Panc1 (cell line): ENCODE measurements at regions not wholly inside any gene's neighbourhood (a gene's known extent, or its start where the extent isn't known, plus 50 kb on each side); places are given as distances from the start of the nearest gene placed in this dataset.

Experiments used
- ATAC-seq: fragments of 200-7000 bp; cut with Tn5 transposase; 2 replicates; pipeline ENCODE4 v1.9.1; 2020; ENCODE audit warnings: mild to moderate bottlenecking, moderate library complexity
- BruUV-seq: library from RNA; stranded (reverse); fragments of 400-500 nt; replicated peaks from 2 replicates; lab custom pipeline; 2021; lab: Mats Ljungman, UMichigan
- CTCF ChIA-PET: fragments of 300-600 bp; sonication (Branson Sonifier 250); formaldehyde crosslinking; loops from one replicate; lab custom pipeline; 2022; ENCODE audit warnings: antibody characterized with exemption; lab: Charles Lee
- POLR2A ChIA-PET: fragments of 300-600 bp; sonication (Branson Sonifier 250); formaldehyde crosslinking; loops from one replicate; lab custom pipeline; 2022; ENCODE audit warnings: antibody characterized with exemption; lab: Charles Lee
- DNase-seq: peaks from one replicate; pipeline ENCODE4 v3.0.0-alpha.2; 2010; ENCODE audit warnings: low read depth, low spot score
- H3K27ac ChIP-seq: 2 replicates; pipeline ENCODE4 v1.5.1; 2011; ENCODE audit warnings: mild to moderate bottlenecking, low read length, inconsistent platforms
- H3K27me3 ChIP-seq: fragments of 200-500 bp; sonication (Bioruptor generic); 2 replicates; pipeline ENCODE4 v1.6.0; 2014; ENCODE audit warnings: low read length, inconsistent platforms; ENCODE audit not compliant: control insufficient read depth, insufficient read depth
- H3K36me3 ChIP-seq: fragments of 200-500 bp; sonication (Bioruptor generic); 2 replicates; pipeline ENCODE4 v1.5.1; 2014; ENCODE audit warnings: inconsistent platforms, mild to moderate bottlenecking, low read length, moderate library complexity; ENCODE audit not compliant: control insufficient read depth, insufficient read depth
- H3K4me1 ChIP-seq: 2 replicates; pipeline ENCODE4 v1.5.1; 2011; ENCODE audit warnings: inconsistent platforms, mild to moderate bottlenecking, low read length, moderate library complexity; ENCODE audit not compliant: control insufficient read depth, insufficient read depth
- H3K4me3 ChIP-seq, 2 experiments: 2 replicates each; pipeline ENCODE4 v1.5.1; 2011 to 2012; ENCODE audit warnings: low read depth in 2 of 2, low read length in 2 of 2, mild to moderate bottlenecking in 2 of 2, inconsistent platforms in 1 of 2, moderate library complexity in 1 of 2
- H3K9me3 ChIP-seq: fragments of 200-500 bp; sonication (Bioruptor generic); 2 replicates; pipeline ENCODE4 v1.5.1; 2014; ENCODE audit warnings: low read depth, mild to moderate bottlenecking, inconsistent platforms, low read length, moderate library complexity; ENCODE audit not compliant: control insufficient read depth, insufficient read depth
- CTCF ChIP-seq: fragments of 450-650 bp; IDR thresholded peaks from 2 replicates; pipeline ENCODE4 v1.5.1; 2017; ENCODE audit warnings: mild to moderate bottlenecking
- POLR2AphosphoS5 ChIP-seq: IDR thresholded peaks from 2 replicates; pipeline ENCODE4 v1.6.1; 2012; ENCODE audit warnings: mild to moderate bottlenecking, low read depth, low read length, moderate library complexity
- REST ChIP-seq, 2 experiments: IDR thresholded peaks; 2 replicates each; pipeline ENCODE4 v1.6.1; 2011 to 2012; ENCODE audit warnings: low read depth in 2 of 2, control low read depth in 1 of 2, low read length in 1 of 2, mild to moderate bottlenecking in 1 of 2, moderate library complexity in 1 of 2; ENCODE audit not compliant: insufficient read depth in 1 of 2
- SIN3A ChIP-seq: IDR thresholded peaks from 2 replicates; pipeline ENCODE4 v1.6.1; 2012; ENCODE audit warnings: low read depth, mild to moderate bottlenecking, low read length, moderate library complexity, borderline replicate concordance; ENCODE audit not compliant: insufficient read depth
- TCF7L2 ChIP-seq: IDR thresholded peaks from 2 replicates; pipeline ENCODE4 v1.6.1; 2011; ENCODE audit warnings: mild to moderate bottlenecking, low read depth, low read length, inconsistent platforms
- in situ Hi-C: cut with HindIII; loops from 2 replicates; pipeline ENCODE4 v1.10.0; 2016; ENCODE audit warnings: low sequenced_read_pairs, low pct_unique_long_range_greater_than_20kb
- intact Hi-C: fragments of 100-400 bp; cut with micrococcal nuclease; formaldehyde crosslinking; loops from one replicate; pipeline ENCODE4 v1.10.0; 2022; ENCODE audit not compliant: unreplicated experiment

GRCh38 chr5:124064956-124065355 lies 553.0 kb downstream of the CSNK1G3 start:
- Histone ChIP-seq H3K4me3 (no peak overlapping the region), H3K36me3 (no peaks in the 10 kb centered on the region), H3K9me3 (no peaks in the 10 kb centered on the region), H3K27me3 (no peaks in the 10 kb centered on the region), H3K4me1 (no peaks in the 10 kb centered on the region), H3K27ac (peak overlapping the region; percentile 20; the same call in 1 of the 2 replicates)
- no TSS peak for BruUV-seq
- ATAC-seq (no peak), DNase-seq (no peak)
- no peak for TF ChIP-seq REST (IDR thresholded peaks at IDR 0.05; ENCODE audit: insufficient read depth in 1 of 2, low read depth in 2 of 2, low read length in 1 of 2)
- TF ChIP-seq POLR2AphosphoS5, result no peak
- TF ChIP-seq TCF7L2, result no peak
- TF ChIP-seq SIN3A, result no peak
- no peak for TF ChIP-seq CTCF
- ChIA-PET POLR2A (interaction anchor here (0.5 kb wide), 1 partner anchor 32 kb away, joined by 3 read pairs; no protein-coding TSS in a partner anchor), CTCF (no interaction called here)
- in situ Hi-C loops (no loop called here), intact Hi-C loops (no loop called here)

- in situ Hi-C loops, result no loop called here
- Histone ChIP-seq H3K4me3 (no peak overlapping the region), H3K27ac (no peak overlapping the region), H3K4me1 (no peaks in the 10 kb centered on the region), H3K9me3 (no peaks in the 10 kb centered on the region), H3K27me3 (no peaks in the 10 kb centered on the region), H3K36me3 (no peaks in the 10 kb centered on the region)
- CTCF ChIA-PET, result interaction anchor here (0.5 kb wide), 1 partner anchor 690 kb away, joined by 4 read pairs; no protein-coding TSS in a partner anchor
- TF ChIP-seq REST (IDR thresholded peaks at IDR 0.05; ENCODE audit: insufficient read depth in 1 of 2, low read depth in 2 of 2, low read length in 1 of 2) (no peak), CTCF (no peak), TCF7L2 (no peak), POLR2AphosphoS5 (no peak), SIN3A (no peak)
- intact Hi-C loops, result no loop called here
- POLR2A ChIA-PET, result no interaction called here
- no TSS peak for BruUV-seq
- DNase-seq (no peak), ATAC-seq (no peak)
Observed at GRCh38 chr5:124061663-124062062, 549.7 kb downstream of the CSNK1G3 start.
